Neural progenitor cell (in vitro differentiated cells): ENCODE measurements at regions not wholly inside any gene's neighbourhood (a gene's known extent, or its start where the extent isn't known, plus 50 kb on each side); places are given as distances from the start of the nearest gene placed in this dataset.

Experiments
- EZH2 ChIP-seq: fragments of 200-600 bp; sonication (generic); IDR thresholded peaks from 2 replicates; pipeline ENCODE4 v1.6.1; 2017; ENCODE audit warnings: antibody characterized with exemption, mild to moderate bottlenecking, moderate library complexity
- TF ChIP-seq, protein P1 (sequence below): fragments of 200-600 bp; sonication (generic); IDR thresholded peaks from 2 replicates; pipeline ENCODE4 v1.5.1; 2017; ENCODE audit warnings: antibody characterized with exemption, mild to moderate bottlenecking

DNA sequence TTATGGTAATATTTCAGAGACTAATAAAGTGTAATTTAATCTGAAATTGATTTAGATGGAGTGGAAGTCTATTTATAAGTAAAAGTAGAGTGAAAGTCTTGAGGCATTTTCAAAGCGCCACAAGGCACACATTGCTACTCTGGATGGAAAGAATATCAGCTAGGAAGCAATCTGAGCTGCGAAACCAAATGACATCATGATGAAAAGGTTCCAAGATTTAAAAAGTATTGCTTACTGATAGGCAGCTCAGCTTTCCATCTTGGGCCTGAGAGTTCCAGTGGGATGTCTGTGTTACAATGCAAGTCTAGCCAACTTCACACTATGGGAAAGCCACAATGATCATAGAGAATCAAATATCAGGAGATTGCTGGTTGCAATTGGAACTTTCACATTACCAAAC lies 126.9 kb upstream of the VGLL2 start:
- TF ChIP-seq, protein P1, sequence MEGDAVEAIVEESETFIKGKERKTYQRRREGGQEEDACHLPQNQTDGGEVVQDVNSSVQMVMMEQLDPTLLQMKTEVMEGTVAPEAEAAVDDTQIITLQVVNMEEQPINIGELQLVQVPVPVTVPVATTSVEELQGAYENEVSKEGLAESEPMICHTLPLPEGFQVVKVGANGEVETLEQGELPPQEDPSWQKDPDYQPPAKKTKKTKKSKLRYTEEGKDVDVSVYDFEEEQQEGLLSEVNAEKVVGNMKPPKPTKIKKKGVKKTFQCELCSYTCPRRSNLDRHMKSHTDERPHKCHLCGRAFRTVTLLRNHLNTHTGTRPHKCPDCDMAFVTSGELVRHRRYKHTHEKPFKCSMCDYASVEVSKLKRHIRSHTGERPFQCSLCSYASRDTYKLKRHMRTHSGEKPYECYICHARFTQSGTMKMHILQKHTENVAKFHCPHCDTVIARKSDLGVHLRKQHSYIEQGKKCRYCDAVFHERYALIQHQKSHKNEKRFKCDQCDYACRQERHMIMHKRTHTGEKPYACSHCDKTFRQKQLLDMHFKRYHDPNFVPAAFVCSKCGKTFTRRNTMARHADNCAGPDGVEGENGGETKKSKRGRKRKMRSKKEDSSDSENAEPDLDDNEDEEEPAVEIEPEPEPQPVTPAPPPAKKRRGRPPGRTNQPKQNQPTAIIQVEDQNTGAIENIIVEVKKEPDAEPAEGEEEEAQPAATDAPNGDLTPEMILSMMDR, result no peak
- no peak for TF ChIP-seq EZH2
